Adrenal gland (tissue), 5 donors: ENCODE measurements at regions not wholly inside any gene's neighbourhood (a gene's known extent, or its start where the extent isn't known, plus 50 kb on each side); places are given as distances from the start of the nearest gene placed in this dataset.

Source experiments
- POLR2A ChIP-seq, 2 donors: fragments of 450-650 bp; IDR thresholded peaks; one replicate each; pipeline ENCODE4 v1.6.1; 2017; ENCODE audit warnings: antibody characterized with exemption in 2 of 2, mild to moderate bottlenecking in 2 of 2, moderate library complexity in 1 of 2
- TF ChIP-seq, protein P1 (sequence below), 6 experiments: fragments of 450-650 bp in 4 of 6; fragments of 200-600 bp in 2 of 6; sonication (generic) in 1 of 6; IDR thresholded peaks; 1 replicate in 5 of 6; 2 replicates in 1 of 6; pipeline versions ENCODE4 v1.5.1 to v1.8.0; 2016 to 2021; ENCODE audit warnings: antibody characterized with exemption in 6 of 6, mild to moderate bottlenecking in 2 of 6, moderate library complexity in 1 of 6
- donor health status: DM: no; HTN: no; CAD: no.

DNA sequence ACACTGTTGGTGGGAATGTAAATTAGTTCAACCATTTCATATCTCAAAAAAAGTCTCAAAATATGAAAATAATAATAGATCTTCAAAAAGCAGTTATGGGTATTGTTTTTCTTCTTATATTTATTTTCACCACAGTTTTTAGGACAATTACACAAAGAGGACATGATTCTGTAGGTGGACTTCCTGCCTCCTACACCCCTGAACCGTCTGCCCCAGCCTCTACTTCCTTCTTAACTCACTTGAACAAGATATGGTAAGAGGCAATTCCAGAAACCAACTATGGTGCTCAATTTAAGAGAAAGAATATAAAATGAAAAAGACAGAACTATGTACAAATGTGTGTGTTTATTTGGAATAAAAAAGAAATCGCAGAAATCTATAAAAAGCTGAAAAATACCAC lies 74.1 kb upstream of the MON1B start:
- TF ChIP-seq, protein P1, sequence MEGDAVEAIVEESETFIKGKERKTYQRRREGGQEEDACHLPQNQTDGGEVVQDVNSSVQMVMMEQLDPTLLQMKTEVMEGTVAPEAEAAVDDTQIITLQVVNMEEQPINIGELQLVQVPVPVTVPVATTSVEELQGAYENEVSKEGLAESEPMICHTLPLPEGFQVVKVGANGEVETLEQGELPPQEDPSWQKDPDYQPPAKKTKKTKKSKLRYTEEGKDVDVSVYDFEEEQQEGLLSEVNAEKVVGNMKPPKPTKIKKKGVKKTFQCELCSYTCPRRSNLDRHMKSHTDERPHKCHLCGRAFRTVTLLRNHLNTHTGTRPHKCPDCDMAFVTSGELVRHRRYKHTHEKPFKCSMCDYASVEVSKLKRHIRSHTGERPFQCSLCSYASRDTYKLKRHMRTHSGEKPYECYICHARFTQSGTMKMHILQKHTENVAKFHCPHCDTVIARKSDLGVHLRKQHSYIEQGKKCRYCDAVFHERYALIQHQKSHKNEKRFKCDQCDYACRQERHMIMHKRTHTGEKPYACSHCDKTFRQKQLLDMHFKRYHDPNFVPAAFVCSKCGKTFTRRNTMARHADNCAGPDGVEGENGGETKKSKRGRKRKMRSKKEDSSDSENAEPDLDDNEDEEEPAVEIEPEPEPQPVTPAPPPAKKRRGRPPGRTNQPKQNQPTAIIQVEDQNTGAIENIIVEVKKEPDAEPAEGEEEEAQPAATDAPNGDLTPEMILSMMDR (IDR thresholded peaks at IDR 0.05) = no peak
- TF ChIP-seq POLR2A (IDR thresholded peaks at IDR 0.05) = no peak
